HG03175 (cell line): ENCODE measurements at regions not wholly inside any gene's neighbourhood (a gene's known extent, or its start where the extent isn't known, plus 50 kb on each side); places are given as distances from the start of the nearest gene placed in this dataset.
"Not testable (repeated sequence)": the region's sequence is repeated elsewhere in the genome, so short reads cannot be mapped to it uniquely, and the experiment has no call there.

Source experiments
- ATAC-seq: cut with Tn5 transposase; IDR thresholded peaks from one replicate; pipeline ENCODE4 v1.9.1; 2021; ENCODE audit warnings: mild to moderate bottlenecking, moderate library complexity; ENCODE audit not compliant: unreplicated experiment

GRCh38 chr1:60746278-60746791, 336.0 kb upstream of the NFIA start:
- ATAC-seq = no peak

GRCh38 chr1:60745484-60745883, 336.9 kb upstream of the NFIA start:
- ATAC-seq = no peak

- no peak for ATAC-seq
These were observed 340.0 kb upstream of the NFIA start for GRCh38 chr1:60742339-60742738.

GRCh38 chr1:60740154-60740553, 342.2 kb upstream of the NFIA start:
- ATAC-seq = no peak

- no peak for ATAC-seq
These were observed 342.6 kb upstream of the NFIA start for GRCh38 chr1:60739729-60740128.

- no peak for ATAC-seq
These were observed 349.4 kb upstream of the NFIA start for GRCh38 chr1:60732977-60733401.

GRCh38 chr1:60731321-60731720, 351.0 kb upstream of the NFIA start:
- no peak for ATAC-seq

GRCh38 chr1:60727552-60727951, 354.8 kb upstream of the NFIA start:
- ATAC-seq = no peak

- ATAC-seq = no peak
These were observed 365.9 kb upstream of the NFIA start for GRCh38 chr1:60716472-60716871.

- no peak for ATAC-seq
These were observed 366.4 kb upstream of the NFIA start for GRCh38 chr1:60715970-60716369.

- ATAC-seq = no peak
These were observed 372.9 kb upstream of the NFIA start for GRCh38 chr1:60709426-60709825.

GRCh38 chr1:60705026-60705425, 377.3 kb upstream of the NFIA start:
- no peak for ATAC-seq

- ATAC-seq = no peak
These were observed 379.2 kb upstream of the NFIA start for GRCh38 chr1:60703155-60703554.

- no peak for ATAC-seq
These were observed 383.0 kb upstream of the NFIA start for GRCh38 chr1:60699325-60699724.

GRCh38 chr1:60697204-60697994, 385.0 kb upstream of the NFIA start:
- no peak for ATAC-seq

- no peak for ATAC-seq
These were observed 385.8 kb upstream of the NFIA start for GRCh38 chr1:60696512-60696911.

- no peak for ATAC-seq
These were observed 386.6 kb upstream of the NFIA start for GRCh38 chr1:60695716-60696171.

GRCh38 chr1:60694980-60695379, 387.4 kb upstream of the NFIA start:
- no peak for ATAC-seq

- no peak for ATAC-seq
These were observed 390.3 kb upstream of the NFIA start for GRCh38 chr1:60692031-60692430.

GRCh38 chr1:60688221-60688620, 394.1 kb upstream of the NFIA start:
- not testable (repeated sequence) for ATAC-seq

GRCh38 chr1:60681095-60681860, 401.1 kb upstream of the NFIA start:
- no peak for ATAC-seq
